Sigmoid colon (tissue), 6 donors: ENCODE measurements at regions not wholly inside any gene's neighbourhood (a gene's known extent, or its start where the extent isn't known, plus 50 kb on each side); places are given as distances from the start of the nearest gene placed in this dataset.

ENCODE experiments used
- DNase-seq: peaks from one replicate; pipeline ENCODE4 v3.0.0-alpha.2; 2019
- H3K27ac ChIP-seq, 4 donors: fragments of 200-600 bp; sonication (generic); one replicate each; pipeline ENCODE4 v1.5.1; 2016 to 2019; ENCODE audit warnings: mild to moderate bottlenecking in 1 of 4
- H3K27me3 ChIP-seq, 3 donors: fragments of 200-600 bp; sonication (generic); one replicate each; pipeline ENCODE4 v1.5.1; 2019; ENCODE audit warnings: mild to moderate bottlenecking in 1 of 3
- H3K36me3 ChIP-seq, 4 donors: fragments of 200-600 bp; sonication (generic); one replicate each; pipeline ENCODE4 v1.5.1; 2016 to 2019
- H3K4me1 ChIP-seq, 4 donors: fragments of 200-600 bp; sonication (generic); one replicate each; pipeline ENCODE4 v1.5.1; 2017 to 2019
- H3K4me3 ChIP-seq, 4 donors: fragments of 200-600 bp; sonication (generic); one replicate each; pipeline ENCODE4 v1.5.1; 2017 to 2019; ENCODE audit warnings: mild to moderate bottlenecking in 2 of 4, moderate library complexity in 1 of 4
- H3K9me3 ChIP-seq, 4 donors: fragments of 200-600 bp in 3 of 4; sonication (generic) in 3 of 4; one replicate each; pipeline versions ENCODE4 v1.5.1 to v1.6.1; 2013 to 2019
- CTCF ChIP-seq, 4 experiments: fragments of 450-650 bp in 3 of 4; fragments of 200-600 bp in 1 of 4; IDR thresholded peaks; one replicate each; pipeline ENCODE4 v1.5.1; 2016 to 2019; ENCODE audit warnings: antibody characterized with exemption in 4 of 4, mild to moderate bottlenecking in 3 of 4, moderate library complexity in 2 of 4
- EP300 ChIP-seq, 4 donors: sonication (generic); formaldehyde crosslinking; IDR thresholded peaks; one replicate each; pipeline ENCODE4 v1.6.1; 2017; ENCODE audit warnings: antibody characterized with exemption in 4 of 4
- POLR2A ChIP-seq, 2 donors: fragments of 450-650 bp; IDR thresholded peaks; one replicate each; pipeline ENCODE4 v1.6.1; 2016; ENCODE audit warnings: antibody characterized with exemption in 2 of 2, mild to moderate bottlenecking in 2 of 2, moderate library complexity in 2 of 2
- POLR2AphosphoS5 ChIP-seq, 4 donors: sonication (generic); formaldehyde crosslinking; IDR thresholded peaks; one replicate each; pipeline ENCODE4 v1.6.1; 2017; ENCODE audit warnings: antibody characterized with exemption in 4 of 4
- WGBS, 2 donors: extraction: QIAGEN DNeasy Blood & Tissue Kit; methylation state at CpG; one replicate each; pipeline ENCODE4 v1.1.7; 2013; 5-methylcytosine and 5-hydroxymethylcytosine counted together
- intact Hi-C: fragments of 100-400 bp; cut with DNase I; formaldehyde crosslinking; loops from one replicate; pipeline ENCODE4 v1.15.1; 2023
- donor health status: healthy with polysubstance abuse.
- donor health status: healthy.

- intact Hi-C loops = no loop called here
- no peaks in the 10 kb centered on the region for H3K36me3 ChIP-seq
- H3K4me1 ChIP-seq = no peaks in the 10 kb centered on the region
- TF ChIP-seq POLR2AphosphoS5 (IDR thresholded peaks at IDR 0.05) = no peak
- TF ChIP-seq EP300 (IDR thresholded peaks at IDR 0.05) = no peak
- TF ChIP-seq CTCF (IDR thresholded peaks at IDR 0.05) = no peak
- no peak for TF ChIP-seq POLR2A (IDR thresholded peaks at IDR 0.05)
- peaks cover 0 to 3% (median 0%) of the 10 kb centered on the region in 4 donors for H3K9me3 ChIP-seq
- H3K27me3 ChIP-seq = no peaks in the 10 kb centered on the region
- no peak for DNase-seq
- H3K27ac ChIP-seq = no peak overlapping the region
- H3K4me3 ChIP-seq = no peak overlapping the region
These were observed 291.8 kb upstream of the CITED2 start for GRCh38 chr6:139666284-139666683.

- no peak overlapping the region for H3K27ac ChIP-seq
- no peak overlapping the region for H3K4me3 ChIP-seq
- intact Hi-C loops = no loop called here
- DNase-seq = no peak
- H3K9me3 ChIP-seq = peaks cover 0 to 3% (median 0%) of the 10 kb centered on the region in 4 donors
- no peaks in the 10 kb centered on the region for H3K36me3 ChIP-seq
- H3K4me1 ChIP-seq = no peaks in the 10 kb centered on the region
- 96% methylated on average over 1 of the region's 1 CpG for WGBS, 2 donors
- no peaks in the 10 kb centered on the region for H3K27me3 ChIP-seq
- TF ChIP-seq POLR2AphosphoS5 (IDR thresholded peaks at IDR 0.05) (no peak), EP300 (IDR thresholded peaks at IDR 0.05) (no peak), POLR2A (IDR thresholded peaks at IDR 0.05) (no peak), CTCF (IDR thresholded peaks at IDR 0.05) (no peak)
These were observed 289.5 kb upstream of the CITED2 start for GRCh38 chr6:139663996-139664395.

- Histone ChIP-seq H3K36me3 (no peaks in the 10 kb centered on the region), H3K27me3 (no peaks in the 10 kb centered on the region), H3K9me3 (peaks cover 0 to 3% (median 0%) of the 10 kb centered on the region in 4 donors), H3K4me1 (no peaks in the 10 kb centered on the region), H3K4me3 (no peak overlapping the region), H3K27ac (no peak overlapping the region)
- DNase-seq = no peak
- 23 to 71% methylated on average over 2 of the region's 2 CpGs for WGBS, 2 donors
- TF ChIP-seq EP300 (IDR thresholded peaks at IDR 0.05) (no peak), POLR2A (IDR thresholded peaks at IDR 0.05) (no peak), CTCF (IDR thresholded peaks at IDR 0.05) (no peak), POLR2AphosphoS5 (IDR thresholded peaks at IDR 0.05) (no peak)
- intact Hi-C loops = no loop called here
These were observed 285.3 kb upstream of the CITED2 start for GRCh38 chr6:139659711-139660110.

- no peaks in the 10 kb centered on the region for H3K4me1 ChIP-seq
- TF ChIP-seq CTCF (IDR thresholded peaks at IDR 0.05) = no peak
- no peak for TF ChIP-seq EP300 (IDR thresholded peaks at IDR 0.05)
- no peak for TF ChIP-seq POLR2AphosphoS5 (IDR thresholded peaks at IDR 0.05)
- TF ChIP-seq POLR2A (IDR thresholded peaks at IDR 0.05) = no peak
- WGBS, 2 donors = 87 to 91% methylated on average over 3 of the region's 3 CpGs
- no peak overlapping the region for H3K4me3 ChIP-seq
- peaks cover 0 to under 1% (median 0%) of the 10 kb centered on the region in 4 donors for H3K9me3 ChIP-seq
- no peaks in the 10 kb centered on the region for H3K27me3 ChIP-seq
- no peaks in the 10 kb centered on the region for H3K36me3 ChIP-seq
- H3K27ac ChIP-seq = no peak overlapping the region
- no peak for DNase-seq
- intact Hi-C loops = no loop called here
These were observed 284.7 kb upstream of the CITED2 start for GRCh38 chr6:139659196-139659595.

- H3K27me3 ChIP-seq = no peaks in the 10 kb centered on the region
- no peaks in the 10 kb centered on the region for H3K4me1 ChIP-seq
- no peaks in the 10 kb centered on the region for H3K9me3 ChIP-seq
- no peak overlapping the region for H3K27ac ChIP-seq
- 95 to 100% methylated on average over 1 of the region's 1 CpG for WGBS, 2 donors
- intact Hi-C loops = no loop called here
- H3K4me3 ChIP-seq = no peak overlapping the region
- H3K36me3 ChIP-seq = no peaks in the 10 kb centered on the region
- no peak for DNase-seq
- TF ChIP-seq POLR2AphosphoS5 (IDR thresholded peaks at IDR 0.05) = no peak
- TF ChIP-seq CTCF (IDR thresholded peaks at IDR 0.05) = no peak
- no peak for TF ChIP-seq EP300 (IDR thresholded peaks at IDR 0.05)
- no peak for TF ChIP-seq POLR2A (IDR thresholded peaks at IDR 0.05)
These were observed 282.7 kb upstream of the CITED2 start for GRCh38 chr6:139657119-139657518.
